Colon (tissue), 2 donors: ENCODE measurements at regions not wholly inside any gene's neighbourhood (a gene's known extent, or its start where the extent isn't known, plus 50 kb on each side); places are given as distances from the start of the nearest gene placed in this dataset.
"Not testable (repeated sequence)": the region's sequence is repeated elsewhere in the genome, so short reads cannot be mapped to it uniquely, and the experiment has no call there.

ENCODE experiments used
- FAIRE-seq: peaks from 2 replicates; lab custom pipeline; 2012; peaks lifted over from hg19 to GRCh38; lab: Jason Lieb, UNC
- donor health status: control.
- donor health status: control.

GRCh38 chr14:104481323-104481722 is 98.2 kb upstream of the C14orf180 start:
- FAIRE-seq = no peak

GRCh38 chr14:104482017-104482416 is 97.5 kb upstream of the C14orf180 start:
- FAIRE-seq = not testable (repeated sequence)

GRCh38 chr14:104486222-104486923 is 93.2 kb upstream of the C14orf180 start:
- no peak for FAIRE-seq

- FAIRE-seq = peak; percentile 21
Measured at GRCh38 chr14:104494483-104494882, 85.1 kb upstream of the C14orf180 start.

GRCh38 chr14:104496095-104496494 is 83.5 kb upstream of the C14orf180 start:
- no peak for FAIRE-seq

- FAIRE-seq = no peak
Measured at GRCh38 chr14:104499784-104500760, 79.5 kb upstream of the C14orf180 start.

- FAIRE-seq = no peak
Measured at GRCh38 chr14:104502060-104502459, 77.5 kb upstream of the C14orf180 start.

- FAIRE-seq = no peak
Measured at GRCh38 chr14:104503691-104504090, 75.9 kb upstream of the C14orf180 start.

- no peak for FAIRE-seq
Measured at GRCh38 chr14:104504172-104504735, 75.3 kb upstream of the C14orf180 start.

GRCh38 chr14:104505085-104506074 is 74.2 kb upstream of the C14orf180 start:
- no peak for FAIRE-seq

- no peak for FAIRE-seq
Measured at GRCh38 chr14:104506461-104507253, 72.9 kb upstream of the C14orf180 start.

- no peak for FAIRE-seq
Measured at GRCh38 chr14:104507443-104507842, 72.1 kb upstream of the C14orf180 start.

GRCh38 chr14:104509673-104510072 is 69.9 kb upstream of the C14orf180 start:
- FAIRE-seq = no peak

GRCh38 chr14:104510216-104510615 is 69.3 kb upstream of the C14orf180 start:
- FAIRE-seq = no peak

- FAIRE-seq = no peak
Measured at GRCh38 chr14:104510794-104511611, 68.6 kb upstream of the C14orf180 start.

GRCh38 chr14:104512061-104512460 is 67.5 kb upstream of the C14orf180 start:
- FAIRE-seq = no peak

GRCh38 chr14:104512771-104513640 is 66.6 kb upstream of the C14orf180 start:
- FAIRE-seq = no peak

GRCh38 chr14:104513641-104514046 is 65.9 kb upstream of the C14orf180 start:
- no peak for FAIRE-seq
